Activated CD8-positive, alpha-beta T cell treated with anti-CD3 and anti-CD28 coated beads for 36 hours (primary cell): ENCODE measurements at regions not wholly inside any gene's neighbourhood (a gene's known extent, or its start where the extent isn't known, plus 50 kb on each side); places are given as distances from the start of the nearest gene placed in this dataset.

Experiments
- ATAC-seq: fragments of 200-7000 bp; cut with Tn5 transposase; one replicate; pipeline ENCODE4 v1.10.0; 2021; ENCODE audit warnings: mild to moderate bottlenecking, moderate library complexity
- CTCF ChIA-PET: fragments of 350-600 bp; sonication (Branson Sonifier 250); formaldehyde crosslinking; loops from one replicate; lab custom pipeline; 2021; ENCODE audit warnings: antibody characterized with exemption; lab: Charles Lee
- POLR2A ChIA-PET: fragments of 350-600 bp; sonication (Branson Sonifier 250); formaldehyde crosslinking; loops from one replicate; lab custom pipeline; 2021; ENCODE audit warnings: antibody characterized with exemption; lab: Charles Lee
- DNase-seq: peaks from one replicate; pipeline ENCODE4 v3.0.0-alpha.2; 2020
- H3K27ac Mint-ChIP-seq: one replicate; pipeline ENCODE4 v1.8.0; 2021; ENCODE audit warnings: mild to moderate bottlenecking, mixed read lengths
- H3K27me3 Mint-ChIP-seq: one replicate; pipeline ENCODE4 v1.8.0; 2021; ENCODE audit warnings: mixed read lengths
- H3K36me3 Mint-ChIP-seq: one replicate; pipeline ENCODE4 v1.8.0; 2021; ENCODE audit warnings: low read depth, mixed read lengths
- H3K4me1 Mint-ChIP-seq: one replicate; pipeline ENCODE4 v1.8.0; 2021; ENCODE audit warnings: low read depth, mixed read lengths
- H3K4me3 Mint-ChIP-seq: one replicate; pipeline ENCODE4 v1.8.0; 2021; ENCODE audit warnings: mild to moderate bottlenecking, moderate library complexity, mixed read lengths
- H3K9me3 Mint-ChIP-seq: one replicate; pipeline ENCODE4 v1.8.0; 2021; ENCODE audit warnings: mixed read lengths
- CTCF ChIP-seq: fragments of 200-600 bp; IDR thresholded peaks from one replicate; pipeline ENCODE4 v1.8.0; 2022; ENCODE audit warnings: antibody characterized with exemption, mild to moderate bottlenecking
- intact Hi-C: fragments of 100-400 bp; cut with micrococcal nuclease; formaldehyde crosslinking; loops from one replicate; pipeline ENCODE4 v1.10.0; 2022

DNA sequence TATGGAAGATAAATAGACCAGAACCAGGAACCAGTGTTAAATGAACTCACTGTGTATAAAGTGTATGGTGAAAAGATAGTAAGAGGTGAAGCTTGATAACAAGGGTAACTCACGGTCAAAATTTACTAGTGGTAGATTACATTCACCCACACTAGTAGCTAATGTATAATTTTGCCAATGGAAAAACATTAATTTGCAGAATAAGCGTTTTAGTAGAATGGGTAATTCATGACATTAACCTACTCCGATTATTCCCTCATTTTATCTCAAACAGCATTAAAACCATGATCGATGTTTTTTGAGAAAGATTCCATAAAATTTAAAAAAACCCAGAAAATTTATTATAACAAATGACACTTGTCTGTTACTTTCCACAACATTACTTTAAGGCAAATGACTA, 57.7 kb upstream of the PPP1R3A start:
- no peaks in the 10 kb centered on the region for H3K27me3 Mint-ChIP-seq
- no peaks in the 10 kb centered on the region for H3K36me3 Mint-ChIP-seq
- H3K4me3 Mint-ChIP-seq, result no peak overlapping the region
- DNase-seq (no peak), ATAC-seq (no peak)
- no peaks in the 10 kb centered on the region for H3K9me3 Mint-ChIP-seq
- POLR2A ChIA-PET, result no interaction called here
- CTCF ChIA-PET, result no interaction called here
- TF ChIP-seq CTCF, result no peak
- intact Hi-C loops, result no loop called here
- no peaks in the 10 kb centered on the region for H3K4me1 Mint-ChIP-seq
- H3K27ac Mint-ChIP-seq, result no peak overlapping the region

DNA sequence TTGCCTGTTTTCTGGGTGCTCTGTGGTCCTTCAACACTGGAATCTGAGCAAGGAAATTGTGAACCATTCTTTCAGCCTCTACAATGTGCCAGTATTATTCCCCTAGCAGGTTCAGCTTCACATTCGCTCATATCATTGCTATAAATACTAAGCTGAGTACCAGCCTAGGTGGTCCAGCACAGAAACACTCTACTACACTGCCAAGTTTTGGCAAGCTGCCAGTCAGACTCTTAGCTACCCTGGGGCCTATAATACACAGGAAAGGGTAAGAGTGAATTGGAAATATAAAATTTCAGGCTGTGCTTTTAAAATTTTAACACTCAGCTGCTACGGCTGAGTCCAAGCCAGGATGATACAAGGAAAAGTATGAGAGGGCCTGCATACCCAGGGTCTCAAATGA, 49.9 kb upstream of the PPP1R3A start:
- Mint-ChIP-seq H3K9me3 (no peaks in the 10 kb centered on the region), H3K27me3 (no peaks in the 10 kb centered on the region), H3K4me1 (no peaks in the 10 kb centered on the region), H3K4me3 (no peak overlapping the region), H3K27ac (no peak overlapping the region), H3K36me3 (no peaks in the 10 kb centered on the region)
- ChIA-PET POLR2A (no interaction called here), CTCF (interaction anchor here (1.7 kb wide), 1 partner anchor 59 kb away, joined by 3 read pairs; no protein-coding TSS in a partner anchor)
- no peak for ATAC-seq
- DNase-seq, result no peak
- intact Hi-C loops, result no loop called here
- TF ChIP-seq CTCF, result no peak
